Stimulated activated CD4-positive, alpha-beta T cell treated with anti-CD3 and anti-CD28 coated beads, Interleukin-15, amount 100 ng/mL, for 1 hour (primary cell): ENCODE measurements at regions not wholly inside any gene's neighbourhood (a gene's known extent, or its start where the extent isn't known, plus 50 kb on each side); places are given as distances from the start of the nearest gene placed in this dataset.

ENCODE experiments used
- DNase-seq, 2 donors: peaks; one replicate each; pipeline ENCODE4 v3.0.0-alpha.2; 2020; ENCODE audit warnings: low read depth in 1 of 2, low spot score in 1 of 2

DNA sequence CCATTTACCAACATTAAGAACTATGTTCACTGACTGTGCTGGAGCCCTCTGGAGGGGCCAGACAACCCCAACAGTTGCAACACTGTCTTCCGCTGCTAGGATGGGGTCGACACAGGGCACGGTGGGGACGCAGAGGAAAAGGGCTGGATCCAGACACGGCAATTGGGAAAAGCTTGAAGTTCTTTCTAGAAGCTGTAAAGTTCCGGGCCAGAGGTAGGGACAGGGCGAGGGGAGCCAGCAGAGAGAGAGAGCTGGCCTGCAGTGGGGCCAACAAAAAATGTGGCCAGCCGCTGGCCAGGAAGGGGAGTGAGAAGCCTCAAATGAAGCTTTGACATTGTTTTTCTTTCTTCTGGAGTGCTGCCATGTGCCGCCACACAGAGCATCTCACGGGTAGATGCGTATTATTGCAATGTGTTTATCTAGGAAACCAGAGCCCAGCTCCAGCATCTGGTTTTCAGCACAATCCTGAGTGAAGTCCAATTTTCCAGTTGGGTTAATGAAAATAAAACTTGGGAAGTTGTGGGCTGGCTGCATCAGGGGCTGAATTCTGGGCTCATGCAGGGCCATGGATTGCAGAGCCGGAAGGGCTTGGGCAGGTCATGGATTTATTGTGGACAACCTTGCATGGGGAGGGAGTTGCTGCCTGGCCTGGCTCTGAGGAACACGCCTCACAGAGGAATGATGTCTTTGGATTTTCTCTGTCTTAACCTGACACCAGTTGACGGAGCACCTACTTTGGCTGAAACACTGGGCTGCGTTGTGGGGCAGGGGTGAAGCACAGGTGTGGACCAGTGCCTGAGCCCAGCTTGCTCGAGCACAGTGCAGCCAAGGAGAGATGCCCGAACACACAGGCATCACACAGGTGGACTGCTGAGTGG is 67.6 kb upstream of the AMPD3 start:
- DNase-seq, result no peak

DNA sequence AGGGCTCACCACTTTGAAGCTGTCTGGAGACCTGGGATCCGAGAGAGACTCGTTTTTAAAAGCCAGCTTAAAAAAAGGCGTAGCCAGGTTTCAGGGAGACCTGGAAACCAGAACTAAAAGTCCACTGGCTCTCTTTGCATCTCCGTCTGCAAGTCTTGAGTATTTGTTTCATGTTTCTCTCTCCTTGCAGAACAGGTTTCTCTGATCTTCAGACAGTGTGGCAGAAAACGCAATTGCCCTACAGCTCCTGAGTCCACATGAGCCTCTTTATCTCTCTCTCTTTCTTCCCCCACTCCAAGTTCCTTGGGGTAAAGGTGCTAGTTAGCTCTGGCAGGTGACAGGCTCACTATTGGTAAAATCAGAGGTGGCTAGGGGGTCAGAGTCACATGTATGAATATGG is 67.0 kb upstream of the AMPD3 start:
- DNase-seq, result no peak

DNA sequence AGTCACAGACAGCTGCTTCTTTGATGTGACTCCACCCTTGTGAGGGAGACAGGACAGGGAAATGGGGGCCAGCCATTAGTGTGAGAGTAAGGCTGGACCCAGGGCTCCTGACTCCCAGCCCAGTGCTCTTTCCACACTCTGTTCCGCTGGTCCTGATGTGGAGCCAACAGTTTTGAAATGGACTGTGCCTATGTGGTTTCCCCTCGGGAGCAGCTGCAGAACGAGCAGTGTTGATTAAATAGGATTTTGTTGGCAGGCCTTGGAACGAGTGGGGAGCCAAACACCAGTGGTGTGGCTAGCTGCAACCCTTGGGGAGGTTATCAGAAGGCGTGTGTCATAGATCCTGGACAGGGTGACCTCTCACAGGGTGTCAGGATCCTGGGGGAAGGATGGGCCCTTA is 66.5 kb upstream of the AMPD3 start:
- DNase-seq, result no peak

DNA sequence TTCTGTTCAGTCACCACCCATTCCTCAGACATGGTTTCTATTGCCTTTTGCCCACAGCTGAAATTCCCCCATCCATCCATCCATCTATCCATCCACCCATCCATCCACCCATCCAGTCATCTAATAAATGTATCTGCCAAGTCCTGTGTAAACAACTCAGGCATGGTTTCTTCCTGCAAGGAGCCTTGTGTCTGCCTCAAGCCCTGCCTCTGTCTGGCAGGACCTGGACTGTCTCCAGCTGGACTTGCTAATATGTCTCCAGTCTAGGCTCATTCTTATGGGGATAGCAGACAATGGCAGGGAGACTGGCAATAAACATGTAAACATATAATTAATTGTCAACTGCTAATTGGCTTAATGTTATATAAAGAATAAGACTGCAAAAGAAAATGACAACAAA is 64.7 kb upstream of the AMPD3 start:
- DNase-seq, result no peak

DNA sequence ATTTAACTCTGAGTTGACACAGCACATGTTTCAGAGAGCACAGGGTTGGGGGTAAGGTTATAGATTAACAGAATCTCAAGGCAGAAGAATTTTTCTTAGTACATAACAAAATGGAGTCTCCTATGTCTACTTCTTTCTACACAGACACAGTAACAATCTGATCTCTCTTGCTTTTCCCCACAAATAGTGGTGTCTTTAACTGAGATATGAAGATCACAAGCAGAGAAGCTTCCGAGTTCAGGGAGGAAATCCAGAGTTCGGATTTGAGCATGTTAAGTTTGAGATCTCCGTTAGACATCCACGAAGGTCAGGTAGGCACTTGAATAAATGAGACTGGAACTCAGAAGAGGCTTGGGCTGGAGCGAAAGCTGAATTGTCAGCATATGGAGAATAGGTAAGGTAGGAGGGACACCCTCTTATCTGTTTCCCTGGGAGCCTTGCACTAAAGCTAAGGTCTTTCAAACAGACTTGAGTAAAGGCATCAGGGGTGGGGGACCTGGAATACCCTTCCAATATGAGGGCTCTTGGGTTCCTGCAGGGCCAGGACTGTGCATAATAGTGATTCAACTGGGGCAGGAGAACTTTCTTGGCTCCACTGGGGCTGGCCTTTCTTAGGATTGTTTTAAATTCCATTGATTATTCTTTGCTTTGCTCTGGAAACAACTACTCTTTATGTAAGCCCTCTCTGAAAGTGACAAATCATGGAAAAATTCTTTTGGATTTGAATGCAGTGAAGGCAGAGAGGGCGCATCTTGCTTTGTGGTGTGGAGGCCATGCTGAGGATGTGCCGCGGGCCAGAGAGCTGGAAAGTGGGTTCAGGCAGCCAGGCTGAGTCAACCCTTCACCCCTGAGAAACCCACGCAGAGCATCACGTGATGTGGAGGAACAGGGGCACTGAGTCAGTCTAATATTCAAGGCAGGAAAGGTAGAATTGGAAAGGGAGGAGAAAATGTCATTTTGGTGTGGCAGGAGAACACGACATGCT is 62.7 kb upstream of the AMPD3 start:
- no peak for DNase-seq

DNA sequence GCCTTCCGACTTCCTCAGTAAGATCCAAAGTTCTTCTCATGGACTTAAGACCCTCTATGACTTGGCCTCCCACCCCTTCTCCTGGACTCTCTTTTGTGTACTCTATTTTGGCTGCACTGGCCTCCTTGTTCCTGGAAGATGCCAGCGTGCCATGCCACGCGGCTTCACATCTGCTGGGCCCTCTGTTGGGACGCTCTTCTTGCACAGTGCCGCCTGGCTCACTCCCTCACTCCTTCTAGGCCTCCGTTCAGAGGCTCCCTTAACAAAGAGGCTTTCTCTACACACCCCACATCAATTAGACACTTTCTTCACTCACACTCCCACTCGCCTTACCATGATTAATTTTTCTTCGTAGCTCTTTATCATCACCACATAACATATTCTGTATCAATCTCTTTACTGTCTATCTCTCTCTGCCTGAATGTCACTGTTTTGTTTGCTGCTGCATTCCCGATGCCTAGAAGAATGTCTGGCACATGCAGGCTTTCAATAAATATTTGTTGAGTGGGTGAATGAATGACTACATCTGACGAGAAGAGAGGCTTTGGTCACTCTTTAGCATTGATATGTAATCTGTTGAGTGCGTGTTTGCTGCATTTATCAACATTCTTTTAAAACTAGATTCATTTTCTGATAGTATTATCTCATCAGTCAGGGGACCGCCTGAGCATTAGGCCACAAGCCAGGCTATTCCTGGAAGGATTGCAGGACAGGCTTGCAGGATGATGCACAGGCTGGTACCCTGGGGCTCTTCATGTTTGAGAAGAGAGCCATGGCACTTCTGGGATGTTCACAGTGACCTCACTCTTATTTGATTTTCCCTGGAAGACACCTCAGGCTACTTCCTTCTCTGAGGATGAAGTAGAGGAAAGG is 60.6 kb upstream of the AMPD3 start:
- DNase-seq, result no peak

DNA sequence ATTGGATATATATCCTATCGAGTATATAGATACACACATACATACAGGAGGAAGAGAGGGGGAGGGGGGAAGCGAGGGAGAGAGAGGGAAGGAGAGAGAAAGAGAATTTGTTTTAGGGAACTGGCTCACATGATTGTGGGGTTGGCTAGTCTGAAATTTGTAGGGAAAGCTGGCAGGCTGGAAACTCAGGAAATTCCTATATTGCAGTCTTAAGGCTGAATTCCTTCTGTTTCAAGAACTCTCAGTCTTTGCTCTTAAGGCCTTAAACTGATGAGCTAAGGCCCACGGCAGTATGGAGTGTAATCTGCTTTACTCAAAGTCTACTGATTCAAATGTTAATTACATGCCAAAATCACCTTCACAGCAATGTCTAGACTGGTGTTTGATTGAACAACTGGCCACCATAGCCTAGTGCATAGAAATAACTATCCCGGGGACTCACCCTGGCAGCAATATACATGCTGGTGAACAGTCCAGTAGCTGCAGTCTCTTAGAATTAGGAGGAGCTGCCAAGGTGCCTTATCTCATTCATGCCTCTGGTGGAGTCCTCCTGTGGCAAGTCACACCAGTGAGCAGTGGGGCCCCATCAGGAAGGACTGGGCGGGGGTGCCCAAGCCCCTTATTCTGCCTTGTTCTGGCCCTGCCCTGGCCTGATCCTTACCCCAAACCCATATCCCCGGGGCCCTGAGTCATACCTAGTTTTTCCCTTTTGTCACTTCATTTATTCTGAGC is 59.7 kb upstream of the AMPD3 start:
- no peak for DNase-seq

DNA sequence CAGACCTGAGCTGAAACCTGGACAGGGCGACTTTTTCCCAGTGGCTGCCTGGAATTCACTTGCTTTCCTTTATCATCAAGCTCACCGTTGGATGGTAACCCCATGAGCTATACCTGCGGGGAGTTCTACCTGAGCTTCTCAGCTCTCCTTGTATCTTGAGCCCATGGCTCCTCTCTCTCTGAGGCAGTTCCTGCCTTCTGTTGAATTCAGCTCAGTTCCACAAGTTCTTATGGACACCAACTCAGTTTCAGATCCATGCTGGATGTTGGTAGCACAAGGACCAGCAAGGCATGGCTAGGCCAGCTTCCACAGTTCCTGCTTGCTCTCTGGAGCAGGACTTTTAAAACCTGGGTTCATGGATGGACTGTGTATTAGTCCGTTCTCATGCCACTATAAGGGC is 58.3 kb upstream of the AMPD3 start:
- DNase-seq, result no peak

DNA sequence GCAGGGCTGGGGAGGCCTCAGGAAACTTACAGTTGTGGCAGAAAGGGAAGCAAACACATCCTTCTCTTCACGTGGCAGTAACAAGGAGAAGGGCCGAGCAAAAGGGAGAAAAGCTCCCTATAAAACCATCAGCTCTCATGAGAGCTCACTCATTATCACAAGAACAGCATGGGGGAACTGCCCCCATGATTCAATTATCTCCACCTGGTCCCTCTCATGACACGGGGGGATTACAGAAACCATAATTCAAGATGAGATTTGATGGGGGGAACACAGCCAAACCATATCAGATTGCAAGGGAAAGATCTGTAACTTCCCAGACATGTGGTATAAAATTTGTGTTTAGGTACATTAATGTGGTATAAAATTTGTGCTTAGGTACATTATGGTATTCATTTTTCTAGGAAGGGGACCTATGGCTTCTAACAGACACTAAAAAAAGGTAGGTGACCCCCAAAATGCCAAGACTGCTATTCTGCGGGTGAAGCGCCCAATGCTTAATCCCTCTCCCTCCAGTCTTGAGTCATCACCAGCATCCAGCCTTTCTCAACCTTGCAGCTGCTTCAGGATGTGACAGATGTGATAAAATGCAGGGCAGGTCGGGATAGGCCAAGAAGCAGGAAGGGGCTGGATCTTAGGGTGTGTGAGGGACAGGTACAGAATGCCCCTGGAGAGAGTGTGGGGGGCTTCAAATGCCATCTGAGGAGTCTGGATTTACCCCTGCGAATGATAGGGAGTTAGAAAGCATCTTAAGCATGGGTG is 57.7 kb upstream of the AMPD3 start:
- DNase-seq, result no peak

DNA sequence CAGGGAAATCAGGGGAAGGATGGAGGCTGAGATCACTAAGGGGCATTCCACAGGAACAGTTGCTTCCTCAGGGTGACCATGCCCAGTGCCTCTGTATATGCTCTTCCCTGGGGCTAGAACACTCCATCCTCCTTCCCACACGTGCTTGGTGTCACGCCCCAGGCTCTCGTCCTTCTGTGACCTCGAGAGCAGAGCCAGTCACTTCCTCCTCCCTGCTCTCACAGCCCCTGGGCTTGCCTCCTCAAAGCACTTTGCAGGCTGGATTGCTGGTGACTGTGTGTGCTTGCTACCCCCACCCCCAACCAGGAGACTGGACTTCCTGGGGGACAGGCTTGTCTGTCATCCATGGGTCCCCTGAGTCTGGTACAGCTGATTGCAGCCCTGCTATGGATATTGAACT is 56.5 kb upstream of the AMPD3 start:
- no peak for DNase-seq

DNA sequence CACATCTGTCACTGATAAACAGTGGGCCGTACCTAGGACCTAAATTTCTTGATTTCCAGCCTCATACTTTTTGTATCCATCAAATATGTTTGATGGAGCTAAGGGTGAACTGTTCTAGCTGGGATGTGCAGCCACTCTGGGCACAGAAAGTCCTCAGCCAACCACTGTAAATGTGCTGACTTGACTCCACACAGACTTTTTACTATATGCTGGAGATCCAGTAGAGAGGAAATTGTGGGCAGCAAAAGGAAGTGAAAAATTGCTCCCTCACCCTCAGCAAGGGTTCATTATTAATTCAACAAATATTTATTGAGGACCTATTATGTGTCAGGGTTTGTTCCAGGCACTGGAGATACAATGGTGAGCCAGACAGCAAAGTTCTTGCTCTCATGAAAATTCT is 54.2 kb upstream of the AMPD3 start:
- no peak for DNase-seq

DNA sequence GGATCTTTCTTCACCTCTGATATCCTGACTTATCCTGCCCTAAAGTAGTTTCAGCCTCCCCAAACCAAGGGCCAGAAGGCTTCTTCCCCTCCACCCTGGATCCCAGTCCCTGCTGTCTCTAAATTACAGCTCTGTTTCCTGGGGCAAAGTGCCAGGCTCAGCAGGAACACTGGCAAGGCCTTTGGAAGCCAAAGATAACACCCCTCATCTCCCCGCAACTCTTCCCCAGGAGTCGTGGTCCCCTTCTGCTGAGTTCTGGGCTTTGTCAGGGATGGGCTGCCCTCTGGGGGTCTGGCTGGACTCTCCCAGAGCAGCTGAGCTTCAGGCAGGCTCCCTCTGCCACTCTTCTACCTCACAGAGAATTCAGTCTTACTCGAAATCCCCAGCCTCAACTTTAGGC is 53.8 kb upstream of the AMPD3 start:
- no peak for DNase-seq

DNA sequence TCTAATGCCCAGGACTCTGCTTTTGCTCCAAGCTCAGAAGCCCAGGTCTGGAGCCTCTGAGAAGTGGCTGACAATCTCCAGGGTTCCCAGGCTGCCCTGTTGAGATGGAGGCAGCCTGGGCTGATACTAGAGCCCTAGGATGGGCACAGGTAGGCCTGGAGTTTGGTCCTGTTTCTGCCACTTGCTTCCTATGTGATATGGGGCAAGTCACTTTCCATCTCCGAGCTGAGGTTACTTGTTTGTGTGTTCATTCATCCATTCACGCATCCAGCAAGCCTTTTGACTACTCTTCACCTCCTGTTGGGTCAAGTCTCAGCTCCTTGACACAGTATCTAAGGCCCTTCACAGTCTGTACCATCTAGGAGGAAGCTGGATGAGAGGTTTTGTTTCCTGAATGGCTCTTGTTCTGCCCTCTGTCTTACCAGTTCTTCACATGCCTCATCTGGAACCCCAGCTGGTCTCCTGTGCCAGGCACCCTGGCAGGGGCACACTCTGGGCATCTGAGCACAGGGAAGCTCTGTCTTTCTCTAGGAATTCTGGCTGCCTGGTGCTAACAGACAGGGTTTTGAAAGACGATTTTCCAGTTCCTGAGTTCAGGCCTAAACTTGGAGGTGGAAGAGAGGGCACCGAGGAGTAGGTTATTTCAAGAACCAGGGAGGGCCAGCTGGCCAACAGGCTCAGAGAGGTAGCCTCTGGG is 53.2 kb upstream of the AMPD3 start:
- no peak for DNase-seq
